Testis (tissue), 2 donors: ENCODE measurements at regions not wholly inside any gene's neighbourhood (a gene's known extent, or its start where the extent isn't known, plus 50 kb on each side); places are given as distances from the start of the nearest gene placed in this dataset.

Experiments
- DNase-seq: peaks from one replicate; pipeline ENCODE4 v3.0.0-alpha.2; 2019
- H3K27ac ChIP-seq, 2 donors: fragments of 200-600 bp; sonication (generic); one replicate each; pipeline ENCODE4 v1.5.1; 2019
- H3K27me3 ChIP-seq: fragments of 200-600 bp; sonication (generic); one replicate; pipeline ENCODE4 v1.5.1; 2019
- H3K36me3 ChIP-seq: fragments of 200-600 bp; sonication (generic); one replicate; pipeline ENCODE4 v1.5.1; 2017; ENCODE audit warnings: low read depth; ENCODE audit errors: missing control alignments
- H3K4me1 ChIP-seq: fragments of 200-600 bp; sonication (generic); one replicate; pipeline ENCODE4 v1.5.1; 2019
- H3K4me3 ChIP-seq, 2 donors: fragments of 200-600 bp; sonication (generic); one replicate each; pipeline ENCODE4 v1.5.1; 2017 to 2019
- H3K9me3 ChIP-seq: fragments of 200-600 bp; sonication (generic); one replicate; pipeline ENCODE4 v1.5.1; 2017
- CTCF ChIP-seq, 3 experiments: fragments of 450-650 bp in 2 of 3; fragments of 200-600 bp in 1 of 3; sonication (generic) in 1 of 3; IDR thresholded peaks; one replicate each; pipeline ENCODE4 v1.5.1; 2016 to 2019; ENCODE audit warnings: antibody characterized with exemption in 3 of 3, mild to moderate bottlenecking in 2 of 3, moderate library complexity in 1 of 3
- POLR2A ChIP-seq: fragments of 450-650 bp; IDR thresholded peaks from one replicate; pipeline ENCODE4 v1.6.1; 2017; ENCODE audit warnings: antibody characterized with exemption, mild to moderate bottlenecking, moderate library complexity
- WGBS, 2 donors: methylation state at CpG; one replicate each; pipeline ENCODE4 v1.1.5; 2018; 5-methylcytosine and 5-hydroxymethylcytosine counted together
- intact Hi-C: fragments of 100-400 bp; cut with DNase I; formaldehyde crosslinking; loops from one replicate; pipeline ENCODE4 v1.15.1; 2023; ENCODE audit warnings: low total_unique reads

- H3K27ac ChIP-seq, result no peak overlapping the region
- intact Hi-C loops, result no loop called here
- no peaks in the 10 kb centered on the region for H3K9me3 ChIP-seq
- TF ChIP-seq CTCF (IDR thresholded peaks at IDR 0.05), result no peak
- no peak for TF ChIP-seq POLR2A
- DNase-seq, result no peak
- H3K4me3 ChIP-seq, result no peak overlapping the region
- no peaks in the 10 kb centered on the region for H3K27me3 ChIP-seq
- H3K4me1 ChIP-seq, result no peaks in the 10 kb centered on the region
- H3K36me3 ChIP-seq, result no peaks in the 10 kb centered on the region
Measured at GRCh38 chr10:53401536-53401935, 629.0 kb upstream of the MBL2 start.

- Histone ChIP-seq H3K4me1 (no peaks in the 10 kb centered on the region), H3K36me3 (no peaks in the 10 kb centered on the region), H3K27ac (no peak overlapping the region), H3K4me3 (no peak overlapping the region), H3K27me3 (no peaks in the 10 kb centered on the region), H3K9me3 (no peaks in the 10 kb centered on the region)
- intact Hi-C loops, result no loop called here
- WGBS, 2 donors, result 70 to 87% methylated on average over 2 of the region's 2 CpGs
- TF ChIP-seq CTCF (IDR thresholded peaks at IDR 0.05), result no peak
- no peak for DNase-seq
Measured at GRCh38 chr10:53396876-53397275, 624.3 kb upstream of the MBL2 start.

DNA sequence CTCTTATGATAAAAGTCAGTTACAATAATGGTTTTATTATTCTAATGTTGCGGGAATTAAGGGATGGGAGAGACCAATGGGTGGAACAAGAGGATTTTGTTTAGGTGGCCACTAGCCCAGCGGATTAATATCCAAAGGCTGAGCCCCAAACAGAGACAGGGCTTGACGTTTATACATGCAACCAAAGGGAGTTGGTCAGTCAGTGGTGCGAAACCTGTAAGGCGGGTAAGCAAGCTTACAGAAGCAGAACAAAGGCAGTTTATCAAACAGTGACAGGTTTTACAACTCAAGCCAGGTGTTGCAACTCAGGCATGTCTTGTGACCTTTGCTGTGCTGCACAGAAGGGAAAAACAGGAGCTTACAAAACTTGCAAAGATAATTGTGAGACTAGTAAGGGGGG lies 622.9 kb upstream of the MBL2 start:
- Histone ChIP-seq H3K4me1 (no peaks in the 10 kb centered on the region), H3K27me3 (no peaks in the 10 kb centered on the region), H3K27ac (no peak overlapping the region), H3K4me3 (no peak overlapping the region), H3K36me3 (no peaks in the 10 kb centered on the region), H3K9me3 (no peaks in the 10 kb centered on the region)
- TF ChIP-seq CTCF (IDR thresholded peaks at IDR 0.05) (no peak), POLR2A (no peak)
- 92 to 97% methylated on average over 5 of the region's 5 CpGs for WGBS, 2 donors
- intact Hi-C loops, result no loop called here
- DNase-seq, result no peak

- Histone ChIP-seq H3K4me3 (no peak overlapping the region), H3K27me3 (no peaks in the 10 kb centered on the region), H3K36me3 (no peaks in the 10 kb centered on the region), H3K27ac (no peak overlapping the region), H3K4me1 (no peaks in the 10 kb centered on the region), H3K9me3 (no peaks in the 10 kb centered on the region)
- no peak for DNase-seq
- 71 to 72% methylated on average over 4 of the region's 4 CpGs for WGBS, 2 donors
- intact Hi-C loops, result no loop called here
- TF ChIP-seq POLR2A, result no peak
- no peak for TF ChIP-seq CTCF (IDR thresholded peaks at IDR 0.05)
Measured at GRCh38 chr10:53387562-53387961, 615.0 kb upstream of the MBL2 start.

- intact Hi-C loops, result no loop called here
- no peak for TF ChIP-seq CTCF (IDR thresholded peaks at IDR 0.05)
- no peak overlapping the region for H3K4me3 ChIP-seq
- 43 to 47% methylated on average over 3 of the region's 3 CpGs for WGBS, 2 donors
- no peak overlapping the region for H3K27ac ChIP-seq
- H3K9me3 ChIP-seq, result no peaks in the 10 kb centered on the region
- H3K36me3 ChIP-seq, result no peaks in the 10 kb centered on the region
- no peaks in the 10 kb centered on the region for H3K27me3 ChIP-seq
- H3K4me1 ChIP-seq, result no peaks in the 10 kb centered on the region
- no peak for DNase-seq
Measured at GRCh38 chr10:53382543-53382942, 610.0 kb upstream of the MBL2 start.
